BJ (cell line): ENCODE measurements at regions not wholly inside any gene's neighbourhood (a gene's known extent, or its start where the extent isn't known, plus 50 kb on each side); places are given as distances from the start of the nearest gene placed in this dataset.

Experiments
- CTCF ChIA-PET: fragments of 350-600 bp; formaldehyde crosslinking; extraction: SDS; loops from one replicate; lab custom pipeline; 2021; ENCODE audit warnings: antibody characterized with exemption, inconsistent platforms; lab: Yijun Ruan, JAX
- POLR2A ChIA-PET: fragments of 300-600 bp; sonication (Branson Sonifier 250); formaldehyde crosslinking; extraction: SDS; loops from one replicate; lab custom pipeline; 2021; ENCODE audit warnings: antibody characterized with exemption; lab: Charles Lee
- DNase-seq: peaks from one replicate; pipeline ENCODE4 v3.0.0-alpha.2; 2011; ENCODE audit warnings: low read depth
- H3K27me3 ChIP-seq: 2 replicates; pipeline ENCODE4 v1.6.0; 2011; ENCODE audit warnings: low read length; ENCODE audit not compliant: control insufficient read depth, insufficient read depth
- H3K36me3 ChIP-seq: 2 replicates; pipeline ENCODE4 v1.5.1; 2011; ENCODE audit warnings: low read length; ENCODE audit not compliant: control insufficient read depth, insufficient read depth
- H3K4me3 ChIP-seq: 2 replicates; pipeline ENCODE4 v1.5.1; 2011; ENCODE audit warnings: low read depth, mild to moderate bottlenecking, control low read depth, low read length
- CTCF ChIP-seq: IDR thresholded peaks from 2 replicates; pipeline ENCODE4 v1.5.1; 2011; ENCODE audit warnings: low read depth, mild to moderate bottlenecking, control low read depth, inconsistent platforms, low read length, moderate library complexity; ENCODE audit not compliant: insufficient read depth

- Histone ChIP-seq H3K27me3 (no peaks in the 10 kb centered on the region), H3K4me3 (no peak overlapping the region), H3K36me3 (no peaks in the 10 kb centered on the region)
- DNase-seq = no peak
- ChIA-PET CTCF (no interaction called here), POLR2A (no interaction called here)
- TF ChIP-seq CTCF = no peak
Observed at GRCh38 chrX:34999702-35000101, 57.1 kb downstream of the FAM47B start.

- CTCF ChIA-PET = no interaction called here
- no peak for TF ChIP-seq CTCF
- no peaks in the 10 kb centered on the region for H3K27me3 ChIP-seq
- H3K36me3 ChIP-seq = no peaks in the 10 kb centered on the region
- POLR2A ChIA-PET = no interaction called here
- DNase-seq = no peak
- no peak overlapping the region for H3K4me3 ChIP-seq
Observed at GRCh38 chrX:35006361-35006760, 63.8 kb downstream of the FAM47B start.

GRCh38 chrX:35015621-35016020 is 73.0 kb downstream of the FAM47B start:
- ChIA-PET CTCF (no interaction called here), POLR2A (no interaction called here)
- Histone ChIP-seq H3K4me3 (no peak overlapping the region), H3K36me3 (no peaks in the 10 kb centered on the region), H3K27me3 (no peaks in the 10 kb centered on the region)
- no peak for DNase-seq
- TF ChIP-seq CTCF = no peak

GRCh38 chrX:35016051-35016450 is 73.5 kb downstream of the FAM47B start:
- TF ChIP-seq CTCF = no peak
- H3K4me3 ChIP-seq = no peak overlapping the region
- POLR2A ChIA-PET = no interaction called here
- CTCF ChIA-PET = no interaction called here
- DNase-seq = no peak
- no peaks in the 10 kb centered on the region for H3K27me3 ChIP-seq
- H3K36me3 ChIP-seq = no peaks in the 10 kb centered on the region

GRCh38 chrX:35017284-35017683 is 74.7 kb downstream of the FAM47B start:
- Histone ChIP-seq H3K4me3 (no peak overlapping the region), H3K36me3 (no peaks in the 10 kb centered on the region), H3K27me3 (no peaks in the 10 kb centered on the region)
- POLR2A ChIA-PET = no interaction called here
- CTCF ChIA-PET = no interaction called here
- TF ChIP-seq CTCF = no peak
- DNase-seq = no peak

- CTCF ChIA-PET = no interaction called here
- DNase-seq = no peak
- TF ChIP-seq CTCF = no peak
- Histone ChIP-seq H3K4me3 (no peak overlapping the region), H3K36me3 (no peaks in the 10 kb centered on the region), H3K27me3 (no peaks in the 10 kb centered on the region)
- POLR2A ChIA-PET = no interaction called here
Observed at GRCh38 chrX:35023683-35024082, 81.1 kb downstream of the FAM47B start.
